Large intestine (tissue), 3 donors: ENCODE measurements at regions not wholly inside any gene's neighbourhood (a gene's known extent, or its start where the extent isn't known, plus 50 kb on each side); places are given as distances from the start of the nearest gene placed in this dataset.

Experiments
- DNase-seq, 2 donors: peaks; one replicate each; pipeline versions ENCODE4 v3.0.0 to v3.0.0-alpha.2; 2013
- H3K27ac ChIP-seq: one replicate; pipeline ENCODE4 v1.5.1; 2013; ENCODE audit warnings: low read length
- H3K27me3 ChIP-seq: 2 replicates; pipeline ENCODE4 v1.6.1; 2013; ENCODE audit warnings: low read length; ENCODE audit not compliant: control insufficient read depth, insufficient read depth
- H3K36me3 ChIP-seq: 2 replicates; pipeline ENCODE4 v1.6.1; 2013; ENCODE audit warnings: low read length; ENCODE audit not compliant: control insufficient read depth, insufficient read depth
- H3K4me1 ChIP-seq: one replicate; pipeline ENCODE4 v1.6.1; 2013; ENCODE audit warnings: low read length; ENCODE audit not compliant: control insufficient read depth, insufficient read depth
- H3K4me3 ChIP-seq: one replicate; pipeline ENCODE4 v1.5.1; 2013; ENCODE audit warnings: low read length
- H3K9me3 ChIP-seq: one replicate; pipeline ENCODE4 v1.6.1; 2013; ENCODE audit warnings: mild to moderate bottlenecking, low read depth, low read length, moderate library complexity; ENCODE audit not compliant: control insufficient read depth
- WGBS: methylation state at CpG from one replicate; pipeline ENCODE4 v1.1.5; 2013; ENCODE audit warnings: low lambda C conversion rate; ENCODE audit not compliant: insufficient coverage; 5-methylcytosine and 5-hydroxymethylcytosine counted together

GRCh38 chr4:33577791-33578190, 2666.5 kb downstream of the ARAP2 start:
- H3K4me3 ChIP-seq: no peak overlapping the region
- WGBS: no CpG with 5 or more reads among the region's 6 CpGs
- no peaks in the 10 kb centered on the region for H3K36me3 ChIP-seq
- H3K27me3 ChIP-seq: no peaks in the 10 kb centered on the region
- no peaks in the 10 kb centered on the region for H3K9me3 ChIP-seq
- no peak overlapping the region for H3K27ac ChIP-seq
- H3K4me1 ChIP-seq: no peaks in the 10 kb centered on the region
- peak; percentile 3 to 46 for DNase-seq

- H3K4me1 ChIP-seq: no peaks in the 10 kb centered on the region
- DNase-seq: no peak
- H3K9me3 ChIP-seq: no peaks in the 10 kb centered on the region
- WGBS: no CpG with 5 or more reads among the region's 3 CpGs
- no peak overlapping the region for H3K27ac ChIP-seq
- H3K36me3 ChIP-seq: no peaks in the 10 kb centered on the region
- H3K4me3 ChIP-seq: no peak overlapping the region
- H3K27me3 ChIP-seq: no peaks in the 10 kb centered on the region
Observed at GRCh38 chr4:33579951-33580350, 2664.4 kb downstream of the ARAP2 start.

- Histone ChIP-seq H3K36me3 (no peaks in the 10 kb centered on the region), H3K4me3 (no peak overlapping the region), H3K27ac (no peak overlapping the region), H3K27me3 (no peaks in the 10 kb centered on the region), H3K9me3 (no peaks in the 10 kb centered on the region), H3K4me1 (no peaks in the 10 kb centered on the region)
- no peak for DNase-seq
- no CpG with 5 or more reads among the region's 2 CpGs for WGBS
Observed at GRCh38 chr4:33592701-33593100, 2651.6 kb downstream of the ARAP2 start.

GRCh38 chr4:33606951-33607350, 2637.4 kb downstream of the ARAP2 start:
- WGBS: no CpG with 5 or more reads among the region's 8 CpGs
- Histone ChIP-seq H3K27ac (no peak overlapping the region), H3K27me3 (no peaks in the 10 kb centered on the region), H3K36me3 (no peaks in the 10 kb centered on the region), H3K4me3 (no peak overlapping the region), H3K9me3 (peaks cover 3% of the 10 kb centered on the region), H3K4me1 (no peaks in the 10 kb centered on the region)
- no peak for DNase-seq

- 100% methylated on average over 1 of the region's 2 CpGs for whole genome bisulfite sequencing
- no peaks in the 10 kb centered on the region for H3K4me1 ChIP-seq
- no peak for DNase-seq
- H3K9me3 ChIP-seq: peaks cover 4% of the 10 kb centered on the region
- H3K36me3 ChIP-seq: no peaks in the 10 kb centered on the region
- H3K27ac ChIP-seq: no peak overlapping the region
- no peak overlapping the region for H3K4me3 ChIP-seq
- no peaks in the 10 kb centered on the region for H3K27me3 ChIP-seq
Observed at GRCh38 chr4:33616121-33616520, 2628.2 kb downstream of the ARAP2 start.

GRCh38 chr4:33625748-33626147, 2618.6 kb downstream of the ARAP2 start:
- DNase-seq: no peak

GRCh38 chr4:33626221-33626620, 2618.1 kb downstream of the ARAP2 start:
- WGBS: no CpG with 5 or more reads among the region's 5 CpGs
- H3K27me3 ChIP-seq: no peaks in the 10 kb centered on the region
- DNase-seq: no peak

More at GRCh38 chr4:33625748-33626147, 2618.6 kb downstream of the ARAP2 start:
- no peak overlapping the region for H3K27ac ChIP-seq
- H3K4me3 ChIP-seq: no peak overlapping the region
- H3K36me3 ChIP-seq: no peaks in the 10 kb centered on the region
- H3K27me3 ChIP-seq: no peaks in the 10 kb centered on the region
- H3K9me3 ChIP-seq: no peaks in the 10 kb centered on the region
- no peaks in the 10 kb centered on the region for H3K4me1 ChIP-seq

GRCh38 chr4:33628296-33628695, 2616.0 kb downstream of the ARAP2 start:
- DNase-seq: no peak
- Histone ChIP-seq H3K9me3 (no peaks in the 10 kb centered on the region), H3K4me1 (no peaks in the 10 kb centered on the region), H3K4me3 (no peak overlapping the region), H3K27ac (no peak overlapping the region), H3K36me3 (no peaks in the 10 kb centered on the region), H3K27me3 (no peaks in the 10 kb centered on the region)
- WGBS: no CpG with 5 or more reads among the region's 1 CpG

More at GRCh38 chr4:33626221-33626620, 2618.1 kb downstream of the ARAP2 start:
- no peaks in the 10 kb centered on the region for H3K9me3 ChIP-seq
- no peaks in the 10 kb centered on the region for H3K36me3 ChIP-seq
- no peaks in the 10 kb centered on the region for H3K4me1 ChIP-seq
- H3K4me3 ChIP-seq: no peak overlapping the region
- H3K27ac ChIP-seq: no peak overlapping the region

GRCh38 chr4:33649015-33649414, 2595.3 kb downstream of the ARAP2 start:
- Histone ChIP-seq H3K36me3 (no peaks in the 10 kb centered on the region), H3K9me3 (no peaks in the 10 kb centered on the region), H3K27ac (no peak overlapping the region), H3K4me1 (no peaks in the 10 kb centered on the region), H3K27me3 (no peaks in the 10 kb centered on the region), H3K4me3 (no peak overlapping the region)
- no peak for DNase-seq
- 67% methylated on average over 1 of the region's 2 CpGs for WGBS

GRCh38 chr4:33649471-33649870, 2594.8 kb downstream of the ARAP2 start:
- H3K4me3 ChIP-seq: no peak overlapping the region
- 60% methylated on average over 1 of the region's 1 CpG for WGBS
- H3K36me3 ChIP-seq: no peaks in the 10 kb centered on the region
- no peak for DNase-seq
- no peak overlapping the region for H3K27ac ChIP-seq
- no peaks in the 10 kb centered on the region for H3K27me3 ChIP-seq
- no peaks in the 10 kb centered on the region for H3K9me3 ChIP-seq
- no peaks in the 10 kb centered on the region for H3K4me1 ChIP-seq

- H3K9me3 ChIP-seq: no peaks in the 10 kb centered on the region
- H3K4me1 ChIP-seq: no peaks in the 10 kb centered on the region
- no peak overlapping the region for H3K27ac ChIP-seq
- WGBS: no CpG with 5 or more reads among the region's 2 CpGs
- no peaks in the 10 kb centered on the region for H3K36me3 ChIP-seq
- no peak overlapping the region for H3K4me3 ChIP-seq
- H3K27me3 ChIP-seq: no peaks in the 10 kb centered on the region
- DNase-seq: no peak
Observed at GRCh38 chr4:33650036-33650435, 2594.3 kb downstream of the ARAP2 start.
